ENCODE measurements at regions not wholly inside any gene's neighbourhood (a gene's known extent, or its start where the extent isn't known, plus 50 kb on each side); places are given as distances from the start of the nearest gene placed in this dataset.

- TF ChIP-seq, protein P1, sequence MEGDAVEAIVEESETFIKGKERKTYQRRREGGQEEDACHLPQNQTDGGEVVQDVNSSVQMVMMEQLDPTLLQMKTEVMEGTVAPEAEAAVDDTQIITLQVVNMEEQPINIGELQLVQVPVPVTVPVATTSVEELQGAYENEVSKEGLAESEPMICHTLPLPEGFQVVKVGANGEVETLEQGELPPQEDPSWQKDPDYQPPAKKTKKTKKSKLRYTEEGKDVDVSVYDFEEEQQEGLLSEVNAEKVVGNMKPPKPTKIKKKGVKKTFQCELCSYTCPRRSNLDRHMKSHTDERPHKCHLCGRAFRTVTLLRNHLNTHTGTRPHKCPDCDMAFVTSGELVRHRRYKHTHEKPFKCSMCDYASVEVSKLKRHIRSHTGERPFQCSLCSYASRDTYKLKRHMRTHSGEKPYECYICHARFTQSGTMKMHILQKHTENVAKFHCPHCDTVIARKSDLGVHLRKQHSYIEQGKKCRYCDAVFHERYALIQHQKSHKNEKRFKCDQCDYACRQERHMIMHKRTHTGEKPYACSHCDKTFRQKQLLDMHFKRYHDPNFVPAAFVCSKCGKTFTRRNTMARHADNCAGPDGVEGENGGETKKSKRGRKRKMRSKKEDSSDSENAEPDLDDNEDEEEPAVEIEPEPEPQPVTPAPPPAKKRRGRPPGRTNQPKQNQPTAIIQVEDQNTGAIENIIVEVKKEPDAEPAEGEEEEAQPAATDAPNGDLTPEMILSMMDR (IDR thresholded peaks at IDR 0.05): no peak
- no peak for TF ChIP-seq POLR2AphosphoS5 (IDR thresholded peaks at IDR 0.05; ENCODE audit: low read depth, low read length)
These were observed 198.1 kb downstream of the SYK start for GRCh38 chr9:90999425-91000397.
